GM12878 (cell line): ENCODE measurements at regions not wholly inside any gene's neighbourhood (a gene's known extent, or its start where the extent isn't known, plus 50 kb on each side); places are given as distances from the start of the nearest gene placed in this dataset.

Experiments
- HDAC2 ChIP-seq: fragments of 200-600 bp; sonication (generic); IDR thresholded peaks from 2 replicates; pipeline ENCODE4 v1.6.1; 2017
- TCF3 ChIP-seq: IDR thresholded peaks from 2 replicates; pipeline ENCODE4 v1.6.1; 2012; ENCODE audit warnings: low read depth, mild to moderate bottlenecking, low read length, borderline replicate concordance; ENCODE audit not compliant: insufficient read depth
- YY1 ChIP-seq: IDR thresholded peaks from 2 replicates; pipeline ENCODE4 v1.6.1; 2011; ENCODE audit warnings: low read depth, mild to moderate bottlenecking, low read length
- ZNF622 ChIP-seq: fragments of 450-650 bp; IDR thresholded peaks from 2 replicates; pipeline ENCODE4 v1.6.1; 2017; ENCODE audit warnings: mild to moderate bottlenecking, inconsistent platforms

GRCh38 chr3:67083277-67083676 lies 85.2 kb downstream of the KBTBD8 start:
- no peak for TF ChIP-seq ZNF622
- TF ChIP-seq TCF3, result no peak
- TF ChIP-seq HDAC2, result no peak
- TF ChIP-seq YY1, result no peak
